Left ventricle myocardium inferior (tissue), 1 donor: ENCODE measurements at regions not wholly inside any gene's neighbourhood (a gene's known extent, or its start where the extent isn't known, plus 50 kb on each side); places are given as distances from the start of the nearest gene placed in this dataset.

Experiments used
- DNase-seq: peaks from one replicate; pipeline ENCODE4 v3.0.0-alpha.2; 2020
- H3K27ac ChIP-seq: fragments of 200-600 bp; replicated peaks from 2 replicates; pipeline ENCODE4 v1.8.0; 2021
- H3K27me3 ChIP-seq: fragments of 200-600 bp; 2 replicates; pipeline ENCODE4 v1.8.0; 2021; ENCODE audit warnings: low read depth
- H3K36me3 ChIP-seq: fragments of 200-600 bp; 2 replicates; pipeline ENCODE4 v1.8.0; 2021
- H3K4me1 ChIP-seq: fragments of 200-600 bp; 2 replicates; pipeline ENCODE4 v1.8.0; 2021
- H3K4me3 ChIP-seq: fragments of 200-600 bp; 2 replicates; pipeline ENCODE4 v1.8.0; 2021; ENCODE audit warnings: mild to moderate bottlenecking, moderate library complexity
- H3K9me3 ChIP-seq: fragments of 200-600 bp; replicated peaks from 2 replicates; pipeline ENCODE4 v1.8.0; 2021
- intact Hi-C: fragments of 100-400 bp; cut with micrococcal nuclease; formaldehyde crosslinking; loops from one replicate; pipeline ENCODE4 v1.11.0; 2022
- TF ChIP-seq, protein P1 (sequence below): fragments of 200-600 bp; IDR thresholded peaks from 2 replicates; pipeline ENCODE4 v1.8.0; 2021; ENCODE audit warnings: antibody characterized with exemption, mild to moderate bottlenecking, borderline replicate concordance
- donor health status: DM: no; HTN: yes; CAD: no; lungs with severe emphysema.

DNA sequence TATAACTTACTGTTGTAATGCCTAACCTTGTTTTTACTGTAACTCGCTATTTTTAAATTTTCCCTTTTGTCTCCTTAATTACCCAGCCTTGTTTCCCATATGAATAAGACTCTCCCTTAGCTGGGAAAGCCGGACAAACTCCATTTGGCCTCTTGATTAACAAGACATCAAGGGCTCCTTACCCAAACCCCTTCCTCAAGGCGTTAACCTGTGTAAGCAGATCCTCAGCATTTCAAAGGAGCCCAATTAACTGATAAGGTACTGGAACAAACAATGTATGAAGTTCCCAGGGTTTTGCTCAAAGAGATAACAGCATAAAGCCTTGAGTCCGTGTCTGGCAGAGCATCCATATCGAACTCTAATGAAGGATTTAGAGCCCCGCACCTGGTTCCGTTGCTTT, 66.0 kb upstream of the SIMC1 start:
- DNase-seq: no peak
- peaks cover 96% of the 10 kb centered on the region for H3K27me3 ChIP-seq
- no peak overlapping the region for H3K4me3 ChIP-seq
- no peaks in the 10 kb centered on the region for H3K4me1 ChIP-seq
- TF ChIP-seq, protein P1, sequence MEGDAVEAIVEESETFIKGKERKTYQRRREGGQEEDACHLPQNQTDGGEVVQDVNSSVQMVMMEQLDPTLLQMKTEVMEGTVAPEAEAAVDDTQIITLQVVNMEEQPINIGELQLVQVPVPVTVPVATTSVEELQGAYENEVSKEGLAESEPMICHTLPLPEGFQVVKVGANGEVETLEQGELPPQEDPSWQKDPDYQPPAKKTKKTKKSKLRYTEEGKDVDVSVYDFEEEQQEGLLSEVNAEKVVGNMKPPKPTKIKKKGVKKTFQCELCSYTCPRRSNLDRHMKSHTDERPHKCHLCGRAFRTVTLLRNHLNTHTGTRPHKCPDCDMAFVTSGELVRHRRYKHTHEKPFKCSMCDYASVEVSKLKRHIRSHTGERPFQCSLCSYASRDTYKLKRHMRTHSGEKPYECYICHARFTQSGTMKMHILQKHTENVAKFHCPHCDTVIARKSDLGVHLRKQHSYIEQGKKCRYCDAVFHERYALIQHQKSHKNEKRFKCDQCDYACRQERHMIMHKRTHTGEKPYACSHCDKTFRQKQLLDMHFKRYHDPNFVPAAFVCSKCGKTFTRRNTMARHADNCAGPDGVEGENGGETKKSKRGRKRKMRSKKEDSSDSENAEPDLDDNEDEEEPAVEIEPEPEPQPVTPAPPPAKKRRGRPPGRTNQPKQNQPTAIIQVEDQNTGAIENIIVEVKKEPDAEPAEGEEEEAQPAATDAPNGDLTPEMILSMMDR: no peak
- intact Hi-C loops: no loop called here
- H3K36me3 ChIP-seq: no peaks in the 10 kb centered on the region
- H3K9me3 ChIP-seq: no peaks in the 10 kb centered on the region
- H3K27ac ChIP-seq: no peak overlapping the region

DNA sequence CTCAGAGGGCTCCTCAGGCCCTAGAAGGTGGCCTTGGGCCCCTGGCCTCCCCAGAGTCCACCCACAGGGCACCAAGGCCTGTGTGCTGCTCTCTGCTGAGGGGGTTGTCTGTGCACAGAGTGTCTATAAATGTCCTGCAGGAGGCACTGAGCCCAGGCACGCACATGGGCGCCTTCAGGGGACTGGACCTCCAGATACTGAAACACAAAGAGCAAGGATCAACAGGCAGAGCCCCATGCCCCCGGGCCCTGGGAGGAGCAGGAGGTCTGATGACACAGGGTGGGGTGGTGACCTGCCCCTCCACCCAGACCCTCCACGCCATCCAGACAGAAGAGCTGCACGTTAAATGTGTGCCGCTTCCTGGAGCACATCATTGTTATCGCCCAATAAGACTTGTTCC, 64.6 kb upstream of the SIMC1 start:
- Histone ChIP-seq H3K4me1 (no peaks in the 10 kb centered on the region), H3K36me3 (no peaks in the 10 kb centered on the region), H3K27me3 (peaks cover 98% of the 10 kb centered on the region), H3K27ac (no peak overlapping the region), H3K4me3 (no peak overlapping the region), H3K9me3 (peaks cover 4% of the 10 kb centered on the region)
- intact Hi-C loops: no loop called here
- DNase-seq: no peak
- TF ChIP-seq, protein P1: no peak

GRCh38 chr5:176174345-176175025, 63.7 kb upstream of the SIMC1 start:
- intact Hi-C loops: no loop called here
- no peak for DNase-seq
- TF ChIP-seq, protein P1: no peak
- H3K27ac ChIP-seq: no peak overlapping the region
- peaks cover 7% of the 10 kb centered on the region for H3K9me3 ChIP-seq
- no peaks in the 10 kb centered on the region for H3K4me1 ChIP-seq
- H3K36me3 ChIP-seq: no peaks in the 10 kb centered on the region
- H3K27me3 ChIP-seq: peaks cover 98% of the 10 kb centered on the region
- no peak overlapping the region for H3K4me3 ChIP-seq

GRCh38 chr5:176175101-176175852, 62.9 kb upstream of the SIMC1 start:
- Histone ChIP-seq H3K36me3 (no peaks in the 10 kb centered on the region), H3K9me3 (peaks cover 7% of the 10 kb centered on the region), H3K27me3 (peaks cover 98% of the 10 kb centered on the region), H3K4me3 (no peak overlapping the region), H3K4me1 (no peaks in the 10 kb centered on the region), H3K27ac (no peak overlapping the region)
- intact Hi-C loops: no loop called here
- no peak for DNase-seq
- TF ChIP-seq, protein P1: no peak

- Histone ChIP-seq H3K4me1 (no peaks in the 10 kb centered on the region), H3K9me3 (peaks cover 7% of the 10 kb centered on the region), H3K27ac (no peak overlapping the region), H3K36me3 (no peaks in the 10 kb centered on the region), H3K4me3 (no peak overlapping the region), H3K27me3 (peaks cover 98% of the 10 kb centered on the region)
- no peak for DNase-seq
- intact Hi-C loops: no loop called here
- TF ChIP-seq, protein P1: no peak
Observed at GRCh38 chr5:176176231-176176630, 62.0 kb upstream of the SIMC1 start.
